Fibroblast of mammary gland (primary cell): ENCODE measurements at regions not wholly inside any gene's neighbourhood (a gene's known extent, or its start where the extent isn't known, plus 50 kb on each side); places are given as distances from the start of the nearest gene placed in this dataset.

Source experiments
- DNase-seq: peaks from one replicate; pipeline ENCODE4 v3.0.0-alpha.2; 2010; ENCODE audit warnings: low read depth
- H3K4me3 ChIP-seq: 2 replicates; pipeline ENCODE4 v1.5.1; 2011; ENCODE audit warnings: low read depth, mild to moderate bottlenecking, low read length, moderate library complexity; ENCODE audit not compliant: control insufficient read depth
- TF ChIP-seq, protein P1 (sequence below): conservative IDR thresholded peaks from 2 replicates; pipeline ENCODE4 v1.5.1; 2011; ENCODE audit warnings: low read depth, low read length, inconsistent platforms; ENCODE audit not compliant: control insufficient read depth, insufficient read depth

DNA sequence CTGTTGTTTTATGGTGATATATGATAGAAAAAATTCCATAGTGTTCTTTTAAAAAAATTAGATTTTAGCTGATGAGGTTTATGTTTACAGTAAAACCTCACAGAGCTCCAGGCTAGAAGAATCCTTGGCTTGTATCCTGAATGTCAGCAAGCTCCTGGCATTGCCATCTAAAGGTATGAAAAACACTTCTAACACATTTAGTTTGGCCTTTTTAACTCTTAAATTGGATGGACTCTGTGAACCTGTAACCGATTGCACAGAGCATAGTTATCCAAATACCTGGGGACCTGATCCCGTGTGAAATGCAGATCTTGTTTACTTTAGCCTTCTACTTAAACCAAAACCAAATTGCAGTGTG lies 241.1 kb upstream of the DCN start:
- H3K4me3 ChIP-seq, result no peak overlapping the region
- TF ChIP-seq, protein P1, sequence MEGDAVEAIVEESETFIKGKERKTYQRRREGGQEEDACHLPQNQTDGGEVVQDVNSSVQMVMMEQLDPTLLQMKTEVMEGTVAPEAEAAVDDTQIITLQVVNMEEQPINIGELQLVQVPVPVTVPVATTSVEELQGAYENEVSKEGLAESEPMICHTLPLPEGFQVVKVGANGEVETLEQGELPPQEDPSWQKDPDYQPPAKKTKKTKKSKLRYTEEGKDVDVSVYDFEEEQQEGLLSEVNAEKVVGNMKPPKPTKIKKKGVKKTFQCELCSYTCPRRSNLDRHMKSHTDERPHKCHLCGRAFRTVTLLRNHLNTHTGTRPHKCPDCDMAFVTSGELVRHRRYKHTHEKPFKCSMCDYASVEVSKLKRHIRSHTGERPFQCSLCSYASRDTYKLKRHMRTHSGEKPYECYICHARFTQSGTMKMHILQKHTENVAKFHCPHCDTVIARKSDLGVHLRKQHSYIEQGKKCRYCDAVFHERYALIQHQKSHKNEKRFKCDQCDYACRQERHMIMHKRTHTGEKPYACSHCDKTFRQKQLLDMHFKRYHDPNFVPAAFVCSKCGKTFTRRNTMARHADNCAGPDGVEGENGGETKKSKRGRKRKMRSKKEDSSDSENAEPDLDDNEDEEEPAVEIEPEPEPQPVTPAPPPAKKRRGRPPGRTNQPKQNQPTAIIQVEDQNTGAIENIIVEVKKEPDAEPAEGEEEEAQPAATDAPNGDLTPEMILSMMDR, result no peak
- no peak for DNase-seq

DNA sequence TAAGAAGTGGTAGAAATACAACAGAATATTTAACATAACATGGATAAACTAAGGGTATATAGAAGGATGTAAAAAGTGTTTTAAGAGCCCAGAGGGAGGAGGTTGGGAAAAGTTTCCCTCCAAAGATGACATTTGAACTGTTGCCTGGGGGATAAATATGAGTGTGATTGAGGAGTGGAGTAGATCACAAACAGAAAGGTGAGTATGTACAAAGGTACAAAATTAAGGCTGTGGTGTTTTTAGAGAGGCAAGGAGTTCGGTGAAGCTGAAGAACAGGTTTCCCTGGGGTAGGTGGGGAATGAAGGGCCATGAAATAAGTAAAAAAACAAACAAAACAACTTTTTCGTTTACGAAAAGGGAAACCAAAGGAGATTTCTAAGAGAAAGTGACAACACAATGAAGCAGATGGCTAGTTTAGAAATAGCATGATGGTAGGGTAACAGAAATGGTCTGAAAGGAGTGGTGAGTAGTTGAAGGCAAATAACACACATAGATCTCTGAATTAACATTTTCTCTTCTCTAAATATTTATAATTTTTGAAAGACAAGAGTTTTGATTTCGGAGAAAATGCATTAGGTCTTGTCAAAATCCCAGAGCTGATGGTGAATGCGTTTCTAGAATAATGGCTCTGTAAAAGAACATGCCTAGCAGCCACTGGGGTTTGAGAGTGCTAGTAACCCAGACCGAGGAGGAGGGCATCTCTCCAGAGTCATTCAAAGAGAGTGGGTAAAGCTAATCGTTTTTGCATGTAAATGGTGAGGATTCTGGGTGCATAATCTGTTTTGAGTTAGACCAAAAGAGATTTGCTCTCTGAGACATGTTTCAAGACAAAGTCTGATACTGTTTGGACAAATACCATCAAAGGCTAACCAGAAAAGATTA lies 240.4 kb upstream of the DCN start:
- TF ChIP-seq, protein P1, result no peak
- DNase-seq, result no peak
- H3K4me3 ChIP-seq, result no peak overlapping the region

DNA sequence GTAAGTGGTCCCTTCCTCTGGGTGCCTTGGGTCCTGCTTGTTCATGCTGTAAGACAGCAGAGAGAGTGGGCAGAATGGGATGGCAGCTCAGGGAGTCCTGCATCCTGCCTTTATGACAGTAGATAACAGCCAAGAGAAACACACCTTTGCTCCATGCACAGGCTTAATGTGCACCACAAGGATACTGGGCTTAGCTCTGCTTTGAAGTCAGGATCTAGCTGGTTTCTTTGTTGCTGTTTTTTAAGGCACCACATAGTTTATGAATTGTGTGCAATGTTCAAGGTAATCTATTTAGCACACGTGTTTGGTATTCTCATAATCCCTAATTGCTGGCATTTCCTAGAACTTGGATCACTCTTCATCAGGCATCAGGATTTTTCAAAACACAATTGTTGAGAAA lies 239.5 kb upstream of the DCN start:
- no peak overlapping the region for H3K4me3 ChIP-seq
- DNase-seq, result no peak
- TF ChIP-seq, protein P1, result no peak

DNA sequence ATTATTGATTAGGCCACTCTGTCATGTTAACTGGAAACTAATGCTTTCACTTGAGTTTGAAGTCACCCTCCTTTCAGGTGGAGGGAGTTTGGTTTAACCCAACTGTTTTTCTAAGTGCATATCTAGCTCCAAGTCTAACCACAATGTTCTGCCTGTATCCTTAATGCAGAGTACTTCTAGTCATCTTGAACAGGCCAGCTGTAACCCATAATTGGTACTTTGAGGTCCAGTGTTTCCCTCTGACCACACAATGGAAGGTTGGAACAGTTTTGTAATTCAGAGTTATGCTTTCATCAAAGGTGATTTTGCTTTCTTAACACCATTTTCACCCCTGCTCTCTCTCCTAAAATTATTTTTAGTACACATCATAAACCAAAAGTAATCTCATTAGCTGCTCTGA lies 237.2 kb upstream of the DCN start:
- TF ChIP-seq, protein P1, result no peak
- no peak overlapping the region for H3K4me3 ChIP-seq
- no peak for DNase-seq

DNA sequence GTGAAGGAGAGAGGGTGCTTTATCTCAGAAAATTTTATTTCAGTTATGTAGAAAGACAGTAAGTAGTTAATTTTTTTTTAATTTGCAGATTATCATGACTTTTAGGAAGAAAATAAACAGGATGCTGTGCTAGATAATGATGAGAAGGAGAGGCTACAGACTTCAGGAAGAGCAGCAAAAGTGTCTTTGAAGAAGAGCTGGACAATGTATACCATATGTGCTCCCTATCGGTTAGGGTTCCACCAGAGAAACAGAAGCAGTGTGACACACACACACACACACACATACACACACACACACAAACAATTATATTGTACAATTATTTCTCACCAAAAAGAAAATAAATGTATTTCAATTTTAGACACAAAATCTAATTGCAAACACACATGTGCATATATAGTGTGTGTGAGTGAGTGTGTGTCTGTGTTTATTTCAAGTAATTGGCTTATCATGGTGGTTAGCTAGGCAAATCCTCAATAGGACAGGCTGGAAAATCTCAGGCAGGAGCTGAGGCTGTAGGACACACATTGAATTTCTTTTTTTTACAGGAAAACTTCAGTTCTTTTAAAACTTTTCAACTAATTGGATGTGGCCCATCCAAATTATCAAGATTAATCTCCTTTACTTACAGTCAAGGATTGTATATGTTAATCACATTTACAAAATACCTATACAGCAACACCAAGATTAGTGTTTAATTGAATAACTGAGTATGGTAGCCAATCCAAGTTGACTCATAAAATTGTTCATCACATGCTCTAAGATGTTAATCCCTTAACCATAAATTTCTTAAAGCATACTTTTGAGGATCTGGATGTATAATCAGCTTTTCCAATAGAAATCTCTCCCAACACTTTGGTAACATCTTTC lies 235.8 kb upstream of the DCN start:
- H3K4me3 ChIP-seq, result no peak overlapping the region
- no peak for DNase-seq
- TF ChIP-seq, protein P1, result no peak

DNA sequence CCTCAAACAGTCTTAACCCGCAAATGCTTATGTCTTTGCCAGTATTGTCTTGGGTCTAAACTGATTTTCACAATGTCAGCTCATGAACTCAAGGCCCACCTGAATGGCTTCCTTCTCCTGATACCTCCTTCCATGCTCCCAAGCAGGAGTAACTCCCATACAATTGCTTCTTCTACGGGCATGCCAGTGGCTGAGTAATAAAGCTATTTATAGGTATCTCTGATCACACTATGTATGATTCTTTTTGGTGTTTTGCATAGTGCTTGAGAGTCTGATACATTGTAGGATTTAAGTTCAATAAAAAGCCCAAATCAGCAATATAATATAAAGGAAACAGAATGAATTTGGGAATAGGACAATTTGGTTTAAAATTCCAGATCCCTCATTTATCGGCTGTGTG lies 235.0 kb upstream of the DCN start:
- no peak overlapping the region for H3K4me3 ChIP-seq
- DNase-seq, result no peak
- TF ChIP-seq, protein P1, result no peak
